NCI-H2081 (cell line): ENCODE measurements at regions not wholly inside any gene's neighbourhood (a gene's known extent, or its start where the extent isn't known, plus 50 kb on each side); places are given as distances from the start of the nearest gene placed in this dataset.

Experiments used
- DNase-seq, 2 experiments: peaks; one replicate each; lab custom pipeline; 2025; lab: John Stamatoyannopoulos, UW

DNA sequence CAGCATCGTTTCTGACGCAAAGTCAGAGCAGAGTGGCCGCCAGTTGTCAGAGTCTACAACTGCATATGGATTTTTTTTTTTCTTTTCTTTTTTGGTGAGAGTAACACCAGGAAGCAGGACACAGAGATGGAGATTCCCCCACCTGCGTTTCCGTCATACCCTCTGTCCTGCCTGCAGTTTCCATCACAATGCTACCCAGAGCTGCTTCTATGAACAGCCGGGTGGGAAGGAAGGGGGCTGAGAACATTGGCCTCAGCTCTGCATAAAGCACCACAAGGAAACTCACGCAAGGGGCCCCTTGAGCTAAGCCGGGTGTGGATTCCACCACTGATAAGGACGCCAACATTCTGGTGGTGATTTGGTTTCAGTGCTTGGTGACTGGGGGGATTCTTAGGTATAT, 183.5 kb upstream of the AFDN start:
- no peak for DNase-seq

DNA sequence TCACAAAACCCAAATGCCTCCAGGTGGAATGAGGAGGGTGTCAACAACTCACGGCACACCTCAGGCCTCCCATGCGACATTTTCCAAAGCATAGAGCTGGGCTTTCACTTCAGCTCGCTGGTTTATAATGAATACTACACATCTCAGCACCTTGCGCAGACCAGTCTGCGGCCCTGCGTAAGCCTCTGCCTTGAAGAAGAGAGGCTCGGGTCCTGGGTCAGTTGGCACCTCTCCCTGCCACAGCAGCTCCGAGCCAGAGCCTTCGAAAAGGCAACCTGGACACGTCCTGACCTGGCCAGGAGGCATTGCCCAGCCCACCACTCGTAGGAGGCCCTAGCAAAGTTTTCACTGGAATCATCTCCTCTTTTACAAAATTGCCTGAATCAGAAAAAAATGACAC, 183.0 kb upstream of the AFDN start:
- no peak for DNase-seq

DNA sequence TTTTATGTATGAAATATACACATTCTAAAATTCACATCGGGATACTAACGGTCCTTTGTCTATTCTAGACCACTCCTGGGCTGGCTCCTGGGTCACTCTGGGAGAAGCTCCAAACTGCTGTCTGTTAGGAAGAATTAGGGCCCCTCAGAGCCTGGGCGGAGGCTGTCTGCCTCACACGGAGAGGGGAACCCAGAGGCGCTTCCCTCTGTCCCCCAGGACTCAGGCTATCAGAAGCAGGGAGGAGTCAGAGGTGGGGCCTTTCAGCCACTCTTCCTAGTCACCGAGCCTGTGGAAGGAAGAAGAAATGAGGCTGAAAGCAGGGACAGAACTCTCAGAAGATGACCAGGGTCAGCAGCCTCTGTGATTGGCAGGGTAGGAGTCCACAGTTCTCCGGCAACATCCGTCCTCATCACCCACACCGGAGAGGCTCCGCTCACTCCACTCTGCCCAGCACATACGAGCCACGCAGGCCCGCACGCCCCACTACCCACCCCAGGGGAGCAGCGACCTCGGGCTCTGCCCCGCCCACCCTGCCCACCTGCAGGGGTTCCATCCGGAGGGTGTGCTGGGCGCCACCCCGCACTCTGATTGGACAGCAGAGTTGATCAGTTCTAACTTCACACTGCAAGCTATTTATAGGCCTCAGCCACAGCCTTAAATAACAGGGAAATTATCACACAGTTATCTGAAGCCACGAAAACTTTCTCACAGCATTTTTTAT, 182.1 kb upstream of the AFDN start:
- no peak for DNase-seq

DNA sequence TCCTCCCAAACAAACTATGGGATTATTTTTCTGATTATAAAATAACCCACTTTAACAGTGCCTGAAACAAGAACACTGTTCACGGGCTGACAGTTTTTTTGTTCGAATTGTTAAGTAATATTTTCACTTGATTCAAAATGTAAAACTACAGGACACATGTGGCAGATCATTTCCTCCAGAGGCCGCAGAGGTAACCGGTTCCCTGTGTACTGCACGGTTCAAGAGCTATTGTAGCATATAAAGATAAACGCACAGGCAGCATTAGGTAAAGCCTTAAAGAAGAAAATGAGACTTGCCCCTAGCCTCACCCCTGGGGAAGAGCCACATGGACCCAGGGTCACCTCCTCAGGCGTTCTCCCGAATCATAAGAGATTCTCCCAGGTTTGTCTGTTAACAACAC, 181.3 kb upstream of the AFDN start:
- no peak for DNase-seq

DNA sequence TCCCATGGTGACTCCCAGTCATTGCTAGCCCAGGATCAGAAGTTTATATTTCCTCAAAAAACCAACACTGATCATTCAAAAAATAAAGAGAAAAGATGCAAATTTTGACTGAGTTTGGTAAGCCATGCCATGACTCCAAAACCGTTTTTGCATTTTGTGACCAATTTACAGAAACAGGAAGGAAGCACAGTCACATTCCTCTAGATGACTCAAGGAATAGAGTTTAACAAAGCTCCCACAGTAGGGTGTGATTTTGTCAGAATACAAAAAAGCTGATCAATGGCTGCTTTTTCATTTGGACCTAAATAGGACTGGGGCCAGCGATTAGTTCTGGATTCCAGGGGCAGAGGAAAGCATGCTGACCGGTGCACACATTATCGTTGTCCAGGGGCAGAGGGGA, 179.4 kb upstream of the AFDN start:
- DNase-seq = no peak

DNA sequence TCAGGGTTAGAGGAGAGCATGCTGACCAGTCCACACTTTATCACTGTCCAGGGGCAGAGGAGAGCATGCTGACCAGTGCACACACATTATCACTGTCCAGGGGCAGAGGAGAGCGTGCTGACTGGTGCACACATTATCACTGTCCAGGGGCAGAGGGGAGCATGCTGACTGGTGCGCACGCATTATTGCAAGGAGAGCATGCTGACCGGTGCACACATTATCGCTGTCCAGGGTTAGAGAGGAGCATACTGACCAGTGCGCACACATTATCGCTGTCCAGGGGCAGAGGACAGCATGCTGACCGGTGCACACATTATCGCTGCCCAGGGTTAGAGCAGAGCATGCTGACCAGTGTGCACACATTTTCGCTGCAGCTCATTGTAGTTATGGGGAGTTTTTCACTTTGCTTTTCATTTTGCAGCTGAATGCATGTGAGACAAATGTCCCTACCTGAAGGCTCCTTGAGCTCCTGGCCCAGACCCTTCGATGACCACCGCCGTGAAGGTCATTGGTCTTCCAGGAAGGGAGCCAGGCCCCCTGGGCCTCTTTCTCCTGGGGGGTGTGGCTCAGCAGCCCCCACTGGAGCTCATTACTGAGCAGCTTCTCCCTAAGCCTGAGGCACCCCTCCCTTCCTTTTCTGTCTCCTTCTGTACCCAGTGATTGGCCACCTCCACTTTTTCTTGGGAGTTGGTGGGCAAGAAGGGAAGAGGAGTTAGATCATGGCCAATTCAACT, 178.8 kb upstream of the AFDN start:
- DNase-seq = no peak

DNA sequence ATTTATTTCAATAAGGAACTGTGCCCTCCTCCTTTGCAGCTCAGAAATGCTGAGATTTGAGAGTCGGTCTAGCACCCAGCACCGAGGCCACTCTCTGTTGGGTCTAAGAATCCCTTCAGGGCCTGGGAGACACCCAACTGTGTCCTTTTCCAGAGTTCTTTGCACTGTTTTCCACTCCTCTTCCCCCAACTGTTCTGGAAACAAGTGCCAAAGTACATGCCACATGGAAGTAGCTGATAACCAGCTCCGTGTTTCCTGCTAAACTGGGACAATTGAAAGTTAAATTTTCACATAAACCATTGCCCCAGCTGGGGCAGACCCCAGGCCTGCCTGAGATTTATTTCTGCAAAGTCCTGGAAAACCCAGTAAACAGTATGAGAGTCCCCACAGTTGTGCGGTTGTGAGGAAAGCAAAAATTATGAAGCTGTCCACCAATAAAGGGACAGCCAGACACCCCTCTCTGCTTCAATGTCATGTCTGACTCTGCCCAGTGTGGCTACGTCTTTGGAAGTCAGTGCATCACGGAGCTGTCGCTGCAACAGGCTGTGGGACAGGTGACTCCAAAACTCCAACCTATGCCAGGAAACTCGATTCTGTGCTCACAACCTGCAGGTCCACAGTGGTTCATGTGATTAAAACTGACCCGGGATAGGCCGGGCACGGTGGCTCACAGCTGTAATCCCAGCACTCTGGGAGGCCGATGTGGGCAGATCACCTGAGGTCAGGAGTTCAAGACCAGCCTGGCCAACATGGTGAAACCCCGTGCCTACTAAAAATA, 178.0 kb upstream of the AFDN start:
- DNase-seq = no peak

DNA sequence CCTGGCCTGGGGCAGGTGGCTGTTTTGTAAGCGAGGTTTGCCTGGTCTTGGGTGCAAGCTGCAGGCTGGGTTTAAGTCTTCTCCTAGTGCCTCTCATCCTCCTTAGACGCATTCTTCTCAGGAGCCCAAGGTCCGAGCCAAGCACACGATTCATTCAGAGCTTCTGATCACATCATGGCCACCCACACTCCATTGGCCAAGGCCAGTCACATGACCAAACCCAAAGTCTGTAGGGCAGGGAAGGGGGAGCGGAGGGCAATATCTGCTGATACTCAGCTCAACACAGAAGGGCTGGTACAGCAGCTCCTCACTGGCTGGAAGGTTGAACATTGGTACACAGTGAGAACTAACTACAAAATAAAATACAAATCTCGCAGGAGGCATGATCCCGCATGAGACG, 177.2 kb upstream of the AFDN start:
- DNase-seq = no peak

DNA sequence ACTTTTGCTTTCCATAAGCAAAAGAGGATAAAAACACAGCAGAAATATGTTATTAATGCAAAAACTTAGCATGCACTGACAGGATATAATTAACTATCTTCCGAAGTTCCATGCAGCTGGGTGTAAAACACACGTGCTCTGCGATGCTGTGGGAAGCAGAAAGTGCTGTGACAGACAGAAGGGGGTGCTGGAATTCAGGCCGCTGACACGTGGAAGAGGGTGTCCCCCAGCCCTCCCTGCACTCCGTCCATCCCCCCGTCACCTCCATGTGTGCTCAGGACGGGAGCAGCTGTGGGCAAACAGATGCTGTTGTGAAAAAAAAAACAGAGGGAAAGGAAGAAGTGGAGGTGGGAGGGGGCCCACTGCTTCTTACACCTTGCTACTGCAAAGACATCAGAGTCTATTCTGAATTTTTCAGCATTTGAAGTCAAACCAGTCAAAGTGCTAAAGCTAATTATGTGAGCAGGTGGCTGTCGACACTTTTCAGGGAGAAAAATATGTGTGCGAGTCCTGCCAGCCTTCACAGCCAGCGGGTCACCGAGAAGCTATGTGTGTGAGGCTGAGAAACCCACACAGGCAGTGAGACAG, 175.9 kb upstream of the AFDN start:
- no peak for DNase-seq

DNA sequence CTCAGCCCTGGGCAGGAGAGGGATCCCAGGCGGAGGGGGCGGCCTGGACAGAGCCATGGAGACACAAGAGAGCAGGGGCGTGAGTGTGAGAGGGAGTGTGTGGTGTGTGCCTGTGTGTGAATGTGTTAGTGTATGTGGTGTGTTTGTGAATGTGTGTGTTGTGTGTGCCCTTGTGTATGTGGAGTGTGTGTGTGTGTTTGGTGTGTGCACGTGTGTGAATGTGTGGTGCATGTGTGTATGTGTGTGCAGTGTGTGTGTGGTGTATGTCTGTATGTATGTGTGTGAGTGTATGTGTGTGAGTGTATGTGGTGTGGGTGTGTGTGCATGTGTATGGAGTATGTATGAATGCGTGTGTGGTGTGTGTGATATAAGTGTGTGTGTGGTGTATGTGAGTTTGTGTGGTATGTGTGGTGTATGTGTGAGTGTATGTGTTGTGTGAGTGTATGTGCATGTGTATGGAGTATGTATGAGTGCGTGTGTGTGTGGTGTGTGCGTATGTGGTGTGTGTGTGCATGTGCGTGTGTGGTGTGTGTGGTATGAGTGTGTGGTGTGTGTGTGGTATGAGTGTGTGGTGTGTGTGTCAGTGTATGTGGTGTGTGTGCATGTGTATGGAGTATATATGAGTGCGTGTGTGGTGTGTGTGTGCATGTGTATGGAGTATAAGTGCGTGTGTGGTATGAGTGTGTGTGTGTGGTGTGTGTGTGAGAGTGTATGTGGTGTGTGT, 175.2 kb upstream of the AFDN start:
- no peak for DNase-seq

DNA sequence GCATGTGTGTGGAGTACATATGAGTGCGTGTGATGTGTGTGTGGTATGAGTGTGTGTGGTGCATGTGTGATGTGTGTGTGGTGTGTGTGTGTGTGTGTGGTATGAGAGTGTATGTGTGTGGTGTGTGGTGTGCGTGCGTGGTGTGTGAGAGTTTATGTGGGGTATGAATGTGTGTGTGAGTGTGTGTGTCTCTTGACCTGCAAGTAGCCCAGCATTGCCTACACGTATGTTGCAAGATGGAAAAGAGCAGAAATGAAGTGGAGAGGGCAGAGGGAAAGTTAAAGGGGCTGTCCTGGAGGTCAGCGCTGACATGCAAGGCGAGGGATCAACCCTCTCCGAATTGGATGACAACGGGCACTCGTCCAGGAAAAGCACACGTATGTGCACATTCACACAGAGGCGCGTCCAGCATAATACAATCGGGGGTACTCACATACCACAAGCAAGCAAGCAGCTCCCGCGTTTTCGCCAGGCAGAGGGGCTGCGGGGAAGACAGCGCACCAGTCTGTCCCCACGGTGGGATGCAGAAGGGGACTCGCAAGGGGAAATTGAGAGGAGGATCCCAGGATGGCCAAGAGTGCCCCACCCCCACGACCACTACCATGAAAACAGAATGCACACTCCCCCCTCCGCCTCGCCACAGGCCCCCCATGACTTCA, 174.5 kb upstream of the AFDN start:
- DNase-seq = no peak

DNA sequence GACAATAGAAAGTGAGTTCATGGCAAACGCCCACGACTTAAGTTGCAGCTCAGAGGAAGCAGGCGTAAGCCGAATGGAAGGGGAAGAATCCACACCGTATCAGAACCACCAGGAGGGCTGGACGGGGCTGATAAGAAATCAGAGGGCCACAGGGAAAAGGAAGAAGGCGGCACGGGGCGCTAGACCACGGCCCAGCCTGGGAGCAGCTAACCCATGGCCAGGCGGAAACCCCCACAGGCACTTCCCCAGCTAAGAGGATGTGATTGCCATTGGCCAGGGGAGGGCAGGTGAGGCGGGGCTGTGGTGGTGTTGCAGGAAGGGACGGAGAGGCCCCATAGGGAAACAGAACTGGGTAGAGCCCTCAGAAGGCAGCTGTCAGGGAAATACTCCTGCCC, 174.0 kb upstream of the AFDN start:
- DNase-seq = no peak

DNA sequence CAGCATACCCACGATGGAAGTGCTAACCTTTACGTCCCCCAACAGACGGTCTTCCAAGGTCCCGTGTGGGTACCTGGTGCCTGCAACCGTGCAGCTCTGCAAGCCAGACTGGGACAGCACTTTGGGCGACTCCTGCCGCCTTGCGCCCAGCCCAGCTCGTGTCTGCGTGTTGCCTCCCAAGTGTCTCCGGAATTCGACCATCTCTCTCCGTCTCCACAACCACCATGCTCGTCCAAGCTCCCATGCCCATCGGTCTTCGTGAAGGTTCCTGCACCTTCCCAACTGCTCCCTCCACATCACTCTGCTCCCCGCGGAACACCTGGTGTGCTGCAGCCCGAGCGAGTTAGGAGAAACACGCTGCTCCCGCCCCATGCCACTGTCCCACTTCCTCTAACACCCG, 173.2 kb upstream of the AFDN start:
- no peak for DNase-seq

DNA sequence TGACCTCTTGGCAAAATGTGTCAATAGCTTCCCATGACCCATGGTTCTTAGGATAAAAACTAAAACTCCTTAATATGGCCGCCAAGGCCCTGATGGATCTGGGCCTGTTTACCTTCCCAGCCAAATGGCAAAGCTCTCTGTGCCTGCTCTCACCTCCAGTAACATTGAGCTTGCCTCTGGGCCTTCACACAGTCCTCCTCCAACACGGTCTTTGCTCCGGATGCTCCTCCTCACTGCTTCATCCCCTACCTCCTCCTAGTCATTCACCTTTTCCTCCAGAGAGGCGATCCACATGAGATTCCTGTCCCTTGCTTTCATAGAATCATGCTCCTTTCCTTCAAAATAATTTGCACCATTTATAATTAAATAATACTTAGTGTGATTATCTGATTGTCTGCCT, 172.3 kb upstream of the AFDN start:
- no peak for DNase-seq

DNA sequence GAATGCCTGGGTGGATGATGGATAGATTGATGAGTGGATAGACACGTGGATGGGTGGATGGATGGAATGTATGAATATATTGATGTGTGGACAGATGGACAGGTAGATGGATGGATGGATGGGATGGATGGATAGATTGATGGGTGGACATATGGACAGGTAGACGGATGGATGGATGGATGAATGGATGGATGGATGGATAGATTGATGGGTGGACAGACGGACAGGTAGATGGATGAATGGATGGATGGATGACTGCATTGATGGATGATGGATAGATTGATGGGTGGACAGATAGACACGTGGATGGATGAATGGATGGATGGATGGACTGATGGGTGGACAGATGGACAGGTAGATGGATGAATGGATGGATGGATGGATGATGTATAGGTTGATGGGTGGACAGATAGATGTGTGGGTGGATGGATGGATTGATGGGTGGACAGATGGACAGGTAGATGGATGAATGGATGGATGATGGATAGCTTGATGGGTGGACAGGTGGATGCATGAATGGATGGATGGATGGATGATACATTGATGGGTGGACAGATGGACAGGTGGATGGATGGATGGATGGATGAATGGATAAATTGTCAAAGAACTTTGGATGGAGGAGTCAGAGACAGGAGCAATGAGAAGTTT, 171.4 kb upstream of the AFDN start:
- DNase-seq = no peak

DNA sequence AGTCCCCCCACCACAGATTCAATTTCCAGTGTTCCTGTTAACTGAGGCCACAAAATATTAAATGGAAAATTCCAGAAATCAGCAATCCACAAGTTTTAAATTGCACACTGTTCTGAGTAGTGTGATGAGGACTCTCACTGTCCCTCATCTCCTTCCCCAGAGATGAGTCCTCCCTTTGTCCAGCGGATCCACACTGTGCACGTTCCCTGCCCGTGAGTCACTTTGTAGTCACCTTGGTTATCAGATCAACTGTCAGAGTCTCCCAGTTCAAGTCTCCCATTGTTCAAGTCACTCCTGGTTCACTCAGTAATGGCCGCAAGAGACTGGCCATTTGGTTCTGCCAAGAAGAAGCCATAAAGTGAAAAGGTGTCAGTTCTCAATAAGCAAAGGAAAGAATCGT, 168.6 kb upstream of the AFDN start:
- no peak for DNase-seq

DNA sequence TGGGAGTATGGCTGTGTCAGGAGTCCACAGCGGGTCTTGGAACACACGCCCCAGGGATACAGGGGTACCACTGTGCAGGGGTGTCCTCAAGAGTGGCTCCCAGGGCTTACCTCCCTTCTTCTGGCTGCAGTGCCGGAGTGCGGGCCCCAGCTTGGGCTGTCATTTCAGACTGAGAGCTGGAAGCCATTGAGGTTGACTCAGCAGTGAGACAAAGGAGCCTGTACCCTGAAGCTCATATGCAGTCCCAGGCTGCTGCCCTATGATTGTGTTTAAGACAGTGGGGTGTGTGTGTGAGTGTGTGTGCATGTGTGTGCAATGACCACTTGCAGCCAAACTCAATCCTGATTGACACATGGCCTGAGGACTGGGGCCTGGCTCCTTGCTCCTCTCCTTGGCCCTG, 167.7 kb upstream of the AFDN start:
- DNase-seq = no peak

DNA sequence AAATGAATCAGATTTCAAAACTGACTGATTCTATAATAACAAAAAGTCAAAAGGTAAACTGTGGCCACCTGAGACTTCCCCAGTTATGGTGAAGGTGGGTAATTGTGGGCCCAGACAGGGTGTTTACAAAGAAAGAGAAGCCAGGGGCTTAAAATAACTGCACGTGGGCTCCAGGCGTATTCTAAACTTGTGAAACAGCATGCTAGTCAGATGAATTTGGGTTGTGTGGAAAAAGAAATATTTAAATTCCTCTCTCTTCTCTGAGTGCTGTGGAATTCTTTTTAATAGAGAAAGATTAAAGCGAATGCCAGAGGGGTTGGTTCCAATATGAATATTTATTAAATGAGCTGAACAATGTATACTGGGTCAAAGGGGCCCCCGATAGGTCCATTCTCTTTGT, 166.3 kb upstream of the AFDN start:
- no peak for DNase-seq

DNA sequence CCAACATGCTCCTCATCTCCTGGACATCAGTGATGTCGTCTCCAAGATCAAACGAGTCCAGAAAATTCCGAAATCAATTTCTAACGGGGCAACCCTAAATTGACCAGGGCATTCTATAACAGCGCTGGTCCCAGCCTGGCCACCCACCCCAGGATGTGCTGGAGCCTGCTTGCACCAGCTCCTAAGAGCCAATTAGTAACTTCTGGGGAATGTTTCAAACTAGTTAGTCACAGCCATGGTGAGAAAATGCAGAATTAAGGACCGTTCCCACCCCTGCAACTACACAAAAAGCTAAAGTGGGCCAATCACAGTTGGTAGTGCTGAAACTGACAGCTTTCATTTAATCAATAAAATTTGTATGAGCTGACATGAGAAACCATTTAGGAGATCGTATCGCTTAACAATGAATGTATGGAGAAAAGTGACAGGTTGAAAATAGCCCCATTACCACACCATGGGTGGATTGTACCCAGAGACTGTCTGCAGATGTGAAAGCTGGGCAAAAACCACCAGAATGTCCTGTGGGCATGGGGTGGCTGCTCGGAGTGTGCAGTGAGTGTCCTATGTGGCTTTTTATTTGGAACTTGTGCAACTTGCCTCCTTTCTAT, 165.7 kb upstream of the AFDN start:
- DNase-seq = no peak

DNA sequence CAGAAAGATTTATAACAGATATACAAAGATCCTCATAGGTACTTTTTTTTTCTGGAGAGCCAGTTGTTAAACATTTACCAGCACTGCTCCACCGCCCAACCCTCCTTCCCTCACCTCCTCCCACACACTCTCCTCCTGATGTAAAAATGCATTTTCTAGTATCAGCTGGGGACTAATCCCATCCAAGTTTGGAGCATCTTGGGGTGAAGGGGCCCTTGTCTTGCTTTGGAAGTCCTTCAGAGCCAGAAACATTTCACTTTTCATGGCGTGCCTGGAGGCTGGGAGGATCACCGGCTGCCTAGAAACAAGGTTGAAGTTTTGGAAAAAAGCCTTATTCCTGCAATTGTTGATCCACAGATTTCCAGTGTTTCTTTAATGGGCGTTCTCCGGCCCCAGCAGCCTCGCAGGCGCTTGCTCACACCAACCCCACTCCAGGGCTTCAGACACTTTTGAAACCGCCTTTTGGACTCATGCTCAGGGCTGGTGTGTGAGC, 165.1 kb upstream of the AFDN start:
- no peak for DNase-seq
